ENCODE measurements at regions not wholly inside any gene's neighbourhood (a gene's known extent, or its start where the extent isn't known, plus 50 kb on each side); places are given as distances from the start of the nearest gene placed in this dataset.
"Not testable (repeated sequence)": the region's sequence is repeated elsewhere in the genome, so short reads cannot be mapped to it uniquely, and the experiment has no call there.

GRCh38 chr2:160628020-160628637 is 134.5 kb upstream of the RBMS1 start:
- not testable (repeated sequence) for TF ChIP-seq USF1 (CRISPR knock-in tag; IDR thresholded peaks at IDR 0.05); CTCF (IDR thresholded peaks at IDR 0.05); AFF4 (CRISPR knock-in tag; IDR thresholded peaks at IDR 0.05; ENCODE audit: borderline replicate concordance); USF2 (CRISPR knock-in tag; IDR thresholded peaks at IDR 0.05); PRDM15 (CRISPR knock-in tag; IDR thresholded peaks at IDR 0.05); NR1H2 (CRISPR knock-in tag; IDR thresholded peaks at IDR 0.05); ZNF121 (CRISPR knock-in tag; IDR thresholded peaks at IDR 0.05)
